H1 (cell line): ENCODE measurements at regions not wholly inside any gene's neighbourhood (a gene's known extent, or its start where the extent isn't known, plus 50 kb on each side); places are given as distances from the start of the nearest gene placed in this dataset.

Source experiments
- CTCF ChIA-PET: fragments of 300-600 bp; sonication (Branson Sonifier 250); formaldehyde crosslinking; loops from one replicate; lab custom pipeline; 2021; ENCODE audit not compliant: partially characterized antibody; lab: Charles Lee
- POLR2A ChIA-PET: fragments of 300-600 bp; sonication (Branson Sonifier 250); formaldehyde crosslinking; loops from one replicate; lab custom pipeline; 2021; ENCODE audit warnings: inconsistent platforms; ENCODE audit not compliant: partially characterized antibody; lab: Charles Lee
- DNase-seq, 2 experiments: peaks; one replicate each; pipeline versions ENCODE4 v3.0.0 to v3.0.0-alpha.2; 2010 to 2022; ENCODE audit warnings: low spot score in 2 of 2, low read depth in 1 of 2, mixed read lengths in 1 of 2
- FAIRE-seq: peaks from 2 replicates; lab custom pipeline; 2011; peaks lifted over from hg19 to GRCh38; lab: Jason Lieb, UNC
- H2AFZ ChIP-seq: 2 replicates; pipeline ENCODE4 v1.8.1; 2012; ENCODE audit warnings: low read length, inconsistent platforms
- H2AK5ac ChIP-seq: 2 replicates; pipeline ENCODE4 v1.6.1; 2013; ENCODE audit warnings: low read depth, low read length
- H2BK120ac ChIP-seq: replicated peaks from 2 replicates; pipeline ENCODE3; 2013; ENCODE audit warnings: low read depth, low read length, inconsistent platforms
- H2BK12ac ChIP-seq: 2 replicates; pipeline ENCODE4 v1.6.1; 2013; ENCODE audit warnings: low read depth, low read length
- H2BK15ac ChIP-seq: 2 replicates; pipeline ENCODE4 v1.6.1; 2013; ENCODE audit warnings: low read length
- H2BK20ac ChIP-seq: 2 replicates; pipeline ENCODE4 v1.6.1; 2013; ENCODE audit warnings: low read length
- H2BK5ac ChIP-seq: 2 replicates; pipeline ENCODE4 v1.6.1; 2013; ENCODE audit warnings: low read depth, low read length
- H3K14ac ChIP-seq: 2 replicates; pipeline ENCODE4 v1.6.1; 2013; ENCODE audit warnings: inconsistent platforms; ENCODE audit not compliant: insufficient read length
- H3K18ac ChIP-seq: 2 replicates; pipeline ENCODE4 v1.6.1; 2013; ENCODE audit warnings: low read length; ENCODE audit errors: extremely low read depth
- H3K23ac ChIP-seq: 2 replicates; pipeline ENCODE4 v1.6.1; 2013; ENCODE audit warnings: inconsistent platforms; ENCODE audit not compliant: insufficient read length
- H3K23me2 ChIP-seq: 2 replicates; pipeline ENCODE4 v1.6.1; 2013; ENCODE audit warnings: low read depth, low read length
- H3K27ac ChIP-seq: 2 replicates; pipeline ENCODE4 v1.6.1; 2011; ENCODE audit warnings: low read depth, low read length, inconsistent platforms
- H3K27me3 ChIP-seq, 4 experiments: replicated peaks in 1 of 4; 1 replicate in 1 of 4; 2 replicates in 3 of 4; pipeline versions ENCODE4 v1.6.1 to v1.8.1; 2011 to 2013; ENCODE audit warnings: low read length in 3 of 4, mild to moderate bottlenecking in 3 of 4, inconsistent platforms in 2 of 4, mixed read lengths in 2 of 4, moderate library complexity in 1 of 4; ENCODE audit not compliant: control insufficient read depth in 3 of 4, insufficient read depth in 3 of 4; ENCODE audit errors: extremely low read depth in 1 of 4
- H3K36me3 ChIP-seq, 4 experiments: 2 replicates each; pipeline versions ENCODE4 v1.6.1 to v1.8.1; 2011 to 2013; ENCODE audit warnings: mild to moderate bottlenecking in 4 of 4, low read length in 3 of 4, moderate library complexity in 2 of 4, control low read depth in 1 of 4, inconsistent platforms in 1 of 4; ENCODE audit not compliant: insufficient read depth in 4 of 4, control insufficient read depth in 2 of 4
- H3K4ac ChIP-seq: replicated peaks from 2 replicates; pipeline ENCODE3; 2013; ENCODE audit warnings: low read length, low read depth, mixed read lengths, inconsistent platforms; ENCODE audit not compliant: insufficient read length
- H3K4me1 ChIP-seq, 4 experiments: replicated peaks in 1 of 4; 1 replicate in 1 of 4; 2 replicates in 3 of 4; pipeline versions ENCODE4 v1.6.1 to v1.8.1; 2011 to 2013; ENCODE audit warnings: low read length in 3 of 4, inconsistent platforms in 2 of 4, mixed read lengths in 1 of 4; ENCODE audit not compliant: insufficient read depth in 4 of 4, control insufficient read depth in 3 of 4
- H3K4me2 ChIP-seq, 2 experiments: 2 replicates each; pipeline versions ENCODE4 v1.6.1 to v1.8.1; 2011 to 2013; ENCODE audit warnings: low read depth in 2 of 2, low read length in 2 of 2, control low read depth in 1 of 2, inconsistent platforms in 1 of 2, mild to moderate bottlenecking in 1 of 2; ENCODE audit not compliant: insufficient read depth in 1 of 2
- H3K4me3 ChIP-seq, 4 experiments: fragments of 200-600, 300-600 bp in 1 of 4; sonication (generic), shearing (Covaris generic), sonication (Bioruptor Twin) in 1 of 4; 2 replicates each; pipeline versions ENCODE4 v1.5.1 to v1.8.1; 2011 to 2016; ENCODE audit warnings: low read length in 4 of 4, low read depth in 3 of 4, control low read depth in 2 of 4, inconsistent platforms in 2 of 4, mild to moderate bottlenecking in 2 of 4, mixed read lengths in 1 of 4, moderate library complexity in 1 of 4; ENCODE audit not compliant: insufficient read depth in 2 of 4; ENCODE audit errors: extremely low read depth in 1 of 4
- H3K56ac ChIP-seq: replicated peaks from 2 replicates; pipeline ENCODE3; 2013; ENCODE audit warnings: low read depth, mild to moderate bottlenecking, mixed read lengths, low read length, inconsistent platforms; ENCODE audit not compliant: insufficient read length
- H3K79me1 ChIP-seq: 2 replicates; pipeline ENCODE4 v1.6.1; 2013; ENCODE audit warnings: low read depth, low read length, control low read depth
- H3K79me2 ChIP-seq, 2 experiments: 2 replicates each; pipeline versions ENCODE4 v1.6.1 to v1.8.1; 2012 to 2013; ENCODE audit warnings: low read length in 2 of 2, mild to moderate bottlenecking in 2 of 2, inconsistent platforms in 1 of 2; ENCODE audit not compliant: insufficient read depth in 2 of 2, control insufficient read depth in 1 of 2
- H3K9ac ChIP-seq, 4 experiments: replicated peaks in 1 of 4; 1 replicate in 1 of 4; 2 replicates in 3 of 4; pipeline versions ENCODE4 v1.6.1 to v1.8.1; 2011 to 2013; ENCODE audit warnings: low read depth in 3 of 4, low read length in 3 of 4, control low read depth in 2 of 4, mild to moderate bottlenecking in 2 of 4, moderate library complexity in 2 of 4, inconsistent platforms in 1 of 4; ENCODE audit errors: extremely low read depth in 1 of 4
- H3K9me3 ChIP-seq, 2 experiments: 2 replicates each; pipeline versions ENCODE4 v1.6.1 to v1.8.1; 2012 to 2013; ENCODE audit warnings: mild to moderate bottlenecking in 2 of 2, moderate library complexity in 2 of 2, control low read depth in 1 of 2, inconsistent platforms in 1 of 2, low read depth in 1 of 2, low read length in 1 of 2, mixed read lengths in 1 of 2; ENCODE audit not compliant: insufficient read depth in 2 of 2
- H4K20me1 ChIP-seq, 2 experiments: replicated peaks in 1 of 2; 2 replicates each; pipeline versions ENCODE3 to v1.8.1; 2011 to 2013; ENCODE audit warnings: inconsistent platforms in 2 of 2, low read length in 2 of 2, mild to moderate bottlenecking in 1 of 2; ENCODE audit not compliant: insufficient read depth in 2 of 2, control insufficient read depth in 1 of 2
- H4K5ac ChIP-seq: 2 replicates; pipeline ENCODE4 v1.6.1; 2013; ENCODE audit warnings: low read length, low read depth, mixed read lengths, inconsistent platforms; ENCODE audit not compliant: insufficient read length
- H4K8ac ChIP-seq: 2 replicates; pipeline ENCODE4 v1.8.0; 2013; ENCODE audit warnings: mild to moderate bottlenecking, moderate library complexity, low read length, inconsistent platforms; ENCODE audit not compliant: insufficient read depth; ENCODE audit errors: extremely low read depth
- H4K91ac ChIP-seq: replicated peaks from 2 replicates; pipeline ENCODE3; 2013; ENCODE audit warnings: low read length, mixed read lengths, inconsistent platforms; ENCODE audit not compliant: insufficient read length
- CHD2 ChIP-seq: IDR thresholded peaks from 2 replicates; pipeline ENCODE4 v1.6.1; 2012; ENCODE audit warnings: low read length, improper control_type of control experiment
- EP300 ChIP-seq, 2 experiments: IDR thresholded peaks; 1 replicate in 1 of 2; 2 replicates in 1 of 2; pipeline ENCODE4 v1.6.1; 2011 to 2012; ENCODE audit warnings: low read depth in 2 of 2, low read length in 2 of 2, mild to moderate bottlenecking in 2 of 2, borderline replicate concordance in 1 of 2, inconsistent platforms in 1 of 2, moderate library complexity in 1 of 2
- KDM5A ChIP-seq: fragments of 200-600 bp; IDR thresholded peaks from 2 replicates; pipeline ENCODE4 v1.7.1; 2012; ENCODE audit warnings: mild to moderate bottlenecking, low read length, inconsistent platforms, mixed read lengths
- NANOG ChIP-seq: IDR thresholded peaks from 2 replicates; pipeline ENCODE4 v1.6.1; 2011; ENCODE audit warnings: low read length, low read depth, mild to moderate bottlenecking, inconsistent platforms; ENCODE audit not compliant: insufficient read depth, poor library complexity, severe bottlenecking
- POLR2AphosphoS5 ChIP-seq: IDR thresholded peaks from 2 replicates; pipeline ENCODE4 v1.6.1; 2011; ENCODE audit warnings: low read depth, low read length
- RBBP5 ChIP-seq: IDR thresholded peaks from 2 replicates; pipeline ENCODE4 v1.7.1; 2012; ENCODE audit warnings: low read depth, mild to moderate bottlenecking, inconsistent platforms, low read length, moderate library complexity, borderline replicate concordance
- RNF2 ChIP-seq: fragments of 200-900, 300-1000 bp; sonication (generic); IDR thresholded peaks from 2 replicates; pipeline ENCODE4 v1.7.1; 2016; ENCODE audit warnings: borderline replicate concordance, low read depth, mild to moderate bottlenecking, antibody characterized with exemption, low read length; ENCODE audit not compliant: poor library complexity, severe bottlenecking; ENCODE audit errors: missing control alignments
- SP4 ChIP-seq: IDR thresholded peaks from 2 replicates; pipeline ENCODE4 v1.6.1; 2012; ENCODE audit warnings: low read length, inconsistent platforms
- SUZ12 ChIP-seq: fragments of 200-600 bp; sonication (generic); IDR thresholded peaks from 2 replicates; pipeline ENCODE4 v1.6.1; 2012; ENCODE audit warnings: mild to moderate bottlenecking, inconsistent platforms, low read length, moderate library complexity, mixed read lengths
- TCF12 ChIP-seq: IDR thresholded peaks from 2 replicates; pipeline ENCODE4 v1.6.1; 2011; ENCODE audit warnings: low read depth, mild to moderate bottlenecking, low read length
- YY1 ChIP-seq: IDR thresholded peaks from 2 replicates; pipeline ENCODE4 v1.6.1; 2011; ENCODE audit warnings: low read depth, mild to moderate bottlenecking, low read length
- WGBS, 2 experiments: shearing (Covaris generic) in 1 of 2; methylation state at CpG; one replicate each; pipeline versions ENCODE4 v1.1.6 to v1.1.7; 2013 to 2015; ENCODE audit warnings: low lambda C conversion rate in 2 of 2, mixed read lengths in 2 of 2, inconsistent platforms in 1 of 2, low coverage in 1 of 2, missing lambda C conversion rate in 1 of 2; ENCODE audit not compliant: insufficient replicate concordance in 2 of 2, insufficient coverage in 1 of 2, insufficient read length in 1 of 2; ENCODE audit errors: extremely low coverage in 1 of 2, missing lambda C conversion rate in 1 of 2; 5-methylcytosine and 5-hydroxymethylcytosine counted together
- TF ChIP-seq, protein P1 (sequence below): IDR thresholded peaks from 2 replicates; pipeline ENCODE4 v1.6.1; 2011; ENCODE audit warnings: low read depth, mild to moderate bottlenecking, low read length; ENCODE audit not compliant: insufficient read depth
- TF ChIP-seq, protein P2 (sequence below): IDR thresholded peaks from 2 replicates; pipeline ENCODE4 v1.6.1; 2012; ENCODE audit warnings: inconsistent platforms

DNA sequence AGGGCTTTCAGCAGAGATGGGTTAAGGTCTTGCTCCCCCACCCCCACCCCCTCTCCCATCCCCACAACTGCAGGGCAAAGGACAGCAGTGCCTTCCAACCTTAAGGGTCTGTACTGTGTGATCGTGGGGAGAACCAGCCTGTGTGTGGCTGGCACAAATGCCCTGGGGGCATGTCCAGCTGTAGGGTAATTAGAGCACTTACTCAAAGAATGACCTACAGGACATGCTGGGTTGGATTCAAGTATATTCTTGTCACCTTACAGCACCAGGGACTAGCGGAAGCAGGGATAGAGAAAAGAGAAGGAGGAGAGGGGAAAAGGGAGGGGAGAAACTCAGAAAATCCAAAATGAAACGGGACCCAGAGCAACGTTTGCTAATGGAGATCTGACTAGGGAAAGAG is 191.3 kb upstream of the GATB start:
- H4K8ac ChIP-seq = no peak overlapping the region
- DNase-seq (no peak), FAIRE-seq (no peak)
- no peak overlapping the region for H3K4me3 ChIP-seq
- no peak overlapping the region for H2BK20ac ChIP-seq
- H3K79me1 ChIP-seq = no peaks in the 10 kb centered on the region
- H2BK12ac ChIP-seq = no peak overlapping the region
- no peak overlapping the region for H2AFZ ChIP-seq
- H2BK15ac ChIP-seq = no peak overlapping the region
- peaks cover 8 to 16% of the 10 kb centered on the region in 2 experiments for H3K9me3 ChIP-seq
- WGBS, 2 experiments = 83% methylated on average over 4 of the region's 4 CpGs; no CpG with 5 or more reads in 1 of the 2 experiments
- H3K14ac ChIP-seq = no peak overlapping the region
- no peaks in the 10 kb centered on the region for H3K27me3 ChIP-seq
- no peaks in the 10 kb centered on the region for H3K36me3 ChIP-seq
- H3K56ac ChIP-seq = no peak overlapping the region
- no peak overlapping the region for H3K27ac ChIP-seq
- no peaks in the 10 kb centered on the region for H4K20me1 ChIP-seq
- H2BK120ac ChIP-seq = no peak overlapping the region
- POLR2A ChIA-PET = no interaction called here
- no peak overlapping the region for H3K18ac ChIP-seq
- no peak overlapping the region for H3K4ac ChIP-seq
- H3K23ac ChIP-seq = no peak overlapping the region
- H3K4me2 ChIP-seq = no peak overlapping the region
- H3K23me2 ChIP-seq = no peaks in the 10 kb centered on the region
- no peak overlapping the region for H4K91ac ChIP-seq
- H4K5ac ChIP-seq = no peak overlapping the region
- H2BK5ac ChIP-seq = no peak overlapping the region
- H3K4me1 ChIP-seq = peaks cover 0 to 3% (median 0%) of the 10 kb centered on the region in 4 experiments; a peak in 1 of 7 replicates
- H3K9ac ChIP-seq = no peak overlapping the region
- CTCF ChIA-PET = interaction anchor here (1.3 kb wide), 1 partner anchor 217 kb away, joined by 3 read pairs; no protein-coding TSS in a partner anchor
- no peak overlapping the region for H2AK5ac ChIP-seq
- H3K79me2 ChIP-seq = no peaks in the 10 kb centered on the region
- no peak for TF ChIP-seq KDM5A
- no peak for TF ChIP-seq SUZ12
- TF ChIP-seq CHD2 = no peak
- no peak for TF ChIP-seq YY1
- no peak for TF ChIP-seq SP4
- no peak for TF ChIP-seq EP300 (IDR thresholded peaks at IDR 0.05; ENCODE audit: borderline replicate concordance in 1 of 2, low read depth in 2 of 2, low read length in 2 of 2)
- TF ChIP-seq POLR2AphosphoS5 = no peak
- TF ChIP-seq RNF2 = no peak
- no peak for TF ChIP-seq NANOG
- TF ChIP-seq, protein P1, sequence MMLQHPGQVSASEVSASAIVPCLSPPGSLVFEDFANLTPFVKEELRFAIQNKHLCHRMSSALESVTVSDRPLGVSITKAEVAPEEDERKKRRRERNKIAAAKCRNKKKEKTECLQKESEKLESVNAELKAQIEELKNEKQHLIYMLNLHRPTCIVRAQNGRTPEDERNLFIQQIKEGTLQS = no peak
- no peak for TF ChIP-seq RBBP5
- TF ChIP-seq TCF12 = no peak
- TF ChIP-seq, protein P2, sequence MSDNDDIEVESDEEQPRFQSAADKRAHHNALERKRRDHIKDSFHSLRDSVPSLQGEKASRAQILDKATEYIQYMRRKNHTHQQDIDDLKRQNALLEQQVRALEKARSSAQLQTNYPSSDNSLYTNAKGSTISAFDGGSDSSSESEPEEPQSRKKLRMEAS = no peak
